HG03196 (cell line): ENCODE measurements at regions not wholly inside any gene's neighbourhood (a gene's known extent, or its start where the extent isn't known, plus 50 kb on each side); places are given as distances from the start of the nearest gene placed in this dataset.
"Not testable (repeated sequence)": the region's sequence is repeated elsewhere in the genome, so short reads cannot be mapped to it uniquely, and the experiment has no call there.

Experiments
- ATAC-seq: cut with Tn5 transposase; IDR thresholded peaks from one replicate; pipeline ENCODE4 v1.9.1; 2021; ENCODE audit not compliant: unreplicated experiment

- ATAC-seq: no peak
Observed at GRCh38 chr11:25159341-25159740, 662.5 kb downstream of the LUZP2 start.

GRCh38 chr11:25163421-25163820 lies 666.6 kb downstream of the LUZP2 start:
- no peak for ATAC-seq

GRCh38 chr11:25180187-25180586 lies 683.3 kb downstream of the LUZP2 start:
- ATAC-seq: no peak

GRCh38 chr11:25183411-25183810 lies 686.6 kb downstream of the LUZP2 start:
- no peak for ATAC-seq

GRCh38 chr11:25197515-25197914 lies 700.7 kb downstream of the LUZP2 start:
- no peak for ATAC-seq

- ATAC-seq: no peak
Observed at GRCh38 chr11:25198704-25199103, 701.9 kb downstream of the LUZP2 start.

GRCh38 chr11:25200925-25201324 lies 704.1 kb downstream of the LUZP2 start:
- ATAC-seq: no peak

GRCh38 chr11:25206762-25207161 lies 709.9 kb downstream of the LUZP2 start:
- ATAC-seq: no peak

GRCh38 chr11:25211635-25212254 lies 714.9 kb downstream of the LUZP2 start:
- no peak for ATAC-seq

- no peak for ATAC-seq
Observed at GRCh38 chr11:25214535-25215176, 717.8 kb downstream of the LUZP2 start.

- ATAC-seq: no peak
Observed at GRCh38 chr11:25218036-25218435, 721.2 kb downstream of the LUZP2 start.

GRCh38 chr11:25225078-25225477 lies 728.2 kb downstream of the LUZP2 start:
- no peak for ATAC-seq

- ATAC-seq: no peak
Observed at GRCh38 chr11:25242928-25243327, 746.1 kb downstream of the LUZP2 start.

- no peak for ATAC-seq
Observed at GRCh38 chr11:25244126-25244525, 747.3 kb downstream of the LUZP2 start.

GRCh38 chr11:25247336-25247735 lies 750.5 kb downstream of the LUZP2 start:
- no peak for ATAC-seq

GRCh38 chr11:25252854-25253253 lies 756.0 kb downstream of the LUZP2 start:
- no peak for ATAC-seq

GRCh38 chr11:25263861-25264260 lies 767.0 kb downstream of the LUZP2 start:
- not testable (repeated sequence) for ATAC-seq

- no peak for ATAC-seq
Observed at GRCh38 chr11:25271301-25271700, 774.4 kb downstream of the LUZP2 start.

GRCh38 chr11:25272214-25272613 lies 775.4 kb downstream of the LUZP2 start:
- ATAC-seq: no peak

- ATAC-seq: not testable (repeated sequence)
Observed at GRCh38 chr11:25280821-25281220, 784.0 kb downstream of the LUZP2 start.

- ATAC-seq: no peak
Observed at GRCh38 chr11:25293166-25293565, 796.3 kb downstream of the LUZP2 start.

- ATAC-seq: no peak
Observed at GRCh38 chr11:25298450-25298849, 801.6 kb downstream of the LUZP2 start.

- ATAC-seq: no peak
Observed at GRCh38 chr11:25309818-25310217, 813.0 kb downstream of the LUZP2 start.
